Lung (tissue), 11 donors: ENCODE measurements at regions not wholly inside any gene's neighbourhood (a gene's known extent, or its start where the extent isn't known, plus 50 kb on each side); places are given as distances from the start of the nearest gene placed in this dataset.

Experiments used
- ATAC-seq: fragments of 200-7000 bp; cut with Tn5 transposase; one replicate; pipeline ENCODE4 v1.9.1; 2020; ENCODE audit warnings: moderate number of reproducible peaks; ENCODE audit not compliant: insufficient read depth, low FRiP score
- DNase-seq, 3 donors: peaks; one replicate each; pipeline ENCODE4 v3.0.0-alpha.2; 2013 to 2017
- H3K27ac ChIP-seq, 2 donors: one replicate each; pipeline ENCODE4 v1.5.1; 2013; ENCODE audit warnings: mild to moderate bottlenecking in 2 of 2, moderate library complexity in 2 of 2, control low read depth in 1 of 2, inconsistent platforms in 1 of 2, low read depth in 1 of 2, low read length in 1 of 2
- H3K27me3 ChIP-seq, 3 donors: one replicate each; pipeline ENCODE4 v1.5.1; 2013; ENCODE audit warnings: low read length in 2 of 3; ENCODE audit not compliant: control insufficient read depth in 3 of 3, insufficient read depth in 3 of 3
- H3K36me3 ChIP-seq, 4 donors: one replicate each; pipeline ENCODE4 v1.5.1; 2013; ENCODE audit warnings: low read length in 4 of 4, mild to moderate bottlenecking in 1 of 4, moderate library complexity in 1 of 4; ENCODE audit not compliant: control insufficient read depth in 4 of 4, insufficient read depth in 4 of 4
- H3K4me1 ChIP-seq, 5 donors: one replicate each; pipeline ENCODE4 v1.5.1; 2013; ENCODE audit warnings: low read length in 5 of 5, mild to moderate bottlenecking in 2 of 5, moderate library complexity in 1 of 5; ENCODE audit not compliant: control insufficient read depth in 5 of 5, insufficient read depth in 5 of 5
- H3K4me3 ChIP-seq: one replicate; pipeline ENCODE4 v1.5.1; 2013; ENCODE audit warnings: mild to moderate bottlenecking, control low read depth, moderate library complexity
- H3K9ac ChIP-seq, 2 donors: one replicate each; pipeline ENCODE4 v1.5.1; 2013; ENCODE audit warnings: low read length in 2 of 2, control low read depth in 1 of 2; ENCODE audit not compliant: insufficient read depth in 1 of 2
- H3K9me3 ChIP-seq, 4 donors: one replicate each; pipeline ENCODE4 v1.5.1; 2013; ENCODE audit warnings: low read length in 3 of 4, mild to moderate bottlenecking in 1 of 4, moderate library complexity in 1 of 4; ENCODE audit not compliant: control insufficient read depth in 4 of 4, insufficient read depth in 3 of 4
- CTCF ChIP-seq: IDR thresholded peaks from 2 replicates; pipeline ENCODE4 v1.5.1; 2012; ENCODE audit warnings: mild to moderate bottlenecking; ENCODE audit errors: control extremely low read depth, extremely low read depth
- WGBS, 2 donors: extraction: QIAGEN DNeasy Blood & Tissue Kit; methylation state at CpG; one replicate each; pipeline ENCODE4 v1.1.7; 2013; 5-methylcytosine and 5-hydroxymethylcytosine counted together
- donor health status: control.
- donor health status: control.
- donor health status: Bipolar disorder and iron deficiency.
- donor health status: healthy.
- donor health status: DM: yes; HTN: yes; CAD: no.

GRCh38 chr14:54192610-54193009 lies 204.2 kb upstream of the CDKN3 start:
- no peak for ATAC-seq
- no peak overlapping the region for H3K27ac ChIP-seq
- H3K27me3 ChIP-seq: no peaks in the 10 kb centered on the region
- H3K9me3 ChIP-seq: no peaks in the 10 kb centered on the region
- DNase-seq: no peak
- H3K9ac ChIP-seq: no peak overlapping the region
- H3K4me1 ChIP-seq: peaks cover 0 to 22% (median 4%) of the 10 kb centered on the region in 5 donors
- no peaks in the 10 kb centered on the region for H3K36me3 ChIP-seq
- 74 to 90% methylated on average over 2 of the region's 2 CpGs for WGBS, 2 donors
- TF ChIP-seq CTCF: no peak
- H3K4me3 ChIP-seq: no peak overlapping the region

GRCh38 chr14:54193871-54194270 lies 202.9 kb upstream of the CDKN3 start:
- H3K4me3 ChIP-seq: no peak overlapping the region
- 51 to 66% methylated on average over 3 of the region's 3 CpGs for WGBS, 2 donors
- no peaks in the 10 kb centered on the region for H3K27me3 ChIP-seq
- no peak overlapping the region for H3K27ac ChIP-seq
- DNase-seq (peak in 2 of 3 donors; percentile 53 to 72), ATAC-seq (no peak)
- H3K36me3 ChIP-seq: no peaks in the 10 kb centered on the region
- H3K9ac ChIP-seq: no peak overlapping the region
- peaks cover 0 to 22% (median 4%) of the 10 kb centered on the region in 5 donors for H3K4me1 ChIP-seq
- no peak for TF ChIP-seq CTCF
- H3K9me3 ChIP-seq: no peaks in the 10 kb centered on the region

GRCh38 chr14:54194501-54194900 lies 202.3 kb upstream of the CDKN3 start:
- Histone ChIP-seq H3K36me3 (no peaks in the 10 kb centered on the region), H3K4me1 (peaks cover 0 to 18% (median 4%) of the 10 kb centered on the region in 5 donors), H3K4me3 (no peak overlapping the region), H3K9ac (no peak overlapping the region), H3K9me3 (no peaks in the 10 kb centered on the region), H3K27ac (no peak overlapping the region), H3K27me3 (no peaks in the 10 kb centered on the region)
- ATAC-seq (no peak), DNase-seq (peak in 2 of 3 donors; percentile 81)
- no peak for TF ChIP-seq CTCF
- WGBS, 2 donors: 77 to 85% methylated on average over 2 of the region's 2 CpGs

GRCh38 chr14:54197369-54197768 lies 199.4 kb upstream of the CDKN3 start:
- no peaks in the 10 kb centered on the region for H3K9me3 ChIP-seq
- H3K9ac ChIP-seq: no peak overlapping the region
- ATAC-seq (no peak), DNase-seq (no peak)
- TF ChIP-seq CTCF: no peak
- H3K27me3 ChIP-seq: no peaks in the 10 kb centered on the region
- no peaks in the 10 kb centered on the region for H3K36me3 ChIP-seq
- WGBS, 2 donors: 70 to 82% methylated on average over 1 of the region's 1 CpG
- no peak overlapping the region for H3K27ac ChIP-seq
- peaks cover 0 to 12% (median 0%) of the 10 kb centered on the region in 5 donors for H3K4me1 ChIP-seq
- H3K4me3 ChIP-seq: no peak overlapping the region
